HUES48 (cell line): ENCODE measurements at regions not wholly inside any gene's neighbourhood (a gene's known extent, or its start where the extent isn't known, plus 50 kb on each side); places are given as distances from the start of the nearest gene placed in this dataset.

Experiments
- H3K27ac ChIP-seq: one replicate; pipeline ENCODE4 v1.7.0; 2013; ENCODE audit warnings: low read depth, low read length, inconsistent platforms
- H3K27me3 ChIP-seq: 2 replicates; pipeline ENCODE4 v1.6.1; 2013; ENCODE audit warnings: mild to moderate bottlenecking, low read length; ENCODE audit not compliant: control insufficient read depth, insufficient read depth
- H3K36me3 ChIP-seq: 2 replicates; pipeline ENCODE4 v1.6.1; 2013; ENCODE audit warnings: low read length; ENCODE audit not compliant: control insufficient read depth, insufficient read depth
- H3K4me1 ChIP-seq: 2 replicates; pipeline ENCODE4 v1.6.1; 2013; ENCODE audit warnings: mild to moderate bottlenecking, low read length; ENCODE audit not compliant: control insufficient read depth, insufficient read depth
- H3K4me3 ChIP-seq: 2 replicates; pipeline ENCODE4 v1.5.1; 2013; ENCODE audit warnings: mild to moderate bottlenecking, low read depth, low read length
- H3K9ac ChIP-seq: 2 replicates; pipeline ENCODE4 v1.6.1; 2013; ENCODE audit warnings: mild to moderate bottlenecking, low read depth, low read length, moderate library complexity
- H3K9me3 ChIP-seq: 2 replicates; pipeline ENCODE4 v1.6.1; 2013; ENCODE audit warnings: low read length; ENCODE audit not compliant: control insufficient read depth, insufficient read depth

DNA sequence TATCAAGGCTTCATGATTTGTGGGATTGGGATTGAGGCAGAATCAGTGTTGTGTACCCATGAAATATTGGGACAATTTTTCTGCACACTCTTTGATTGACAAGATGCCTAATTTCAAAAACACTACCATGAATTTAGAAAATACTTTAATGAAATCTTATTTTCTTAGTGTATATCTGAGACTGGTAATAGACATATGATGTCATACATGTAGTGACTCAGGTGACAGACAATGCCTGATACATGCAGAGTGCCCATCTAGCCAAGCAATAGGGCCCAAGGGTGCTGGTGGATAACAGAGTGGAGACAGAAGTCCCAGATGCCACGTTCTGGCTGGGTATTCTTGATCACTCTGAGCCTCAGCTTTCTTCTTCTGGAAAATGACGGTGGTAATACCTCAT lies 279.6 kb upstream of the ARID1B start:
- no peak overlapping the region for H3K27ac ChIP-seq
- no peak overlapping the region for H3K4me3 ChIP-seq
- no peak overlapping the region for H3K9ac ChIP-seq
- no peaks in the 10 kb centered on the region for H3K36me3 ChIP-seq
- no peaks in the 10 kb centered on the region for H3K27me3 ChIP-seq
- no peaks in the 10 kb centered on the region for H3K9me3 ChIP-seq
- peaks cover 2% of the 10 kb centered on the region for H3K4me1 ChIP-seq

DNA sequence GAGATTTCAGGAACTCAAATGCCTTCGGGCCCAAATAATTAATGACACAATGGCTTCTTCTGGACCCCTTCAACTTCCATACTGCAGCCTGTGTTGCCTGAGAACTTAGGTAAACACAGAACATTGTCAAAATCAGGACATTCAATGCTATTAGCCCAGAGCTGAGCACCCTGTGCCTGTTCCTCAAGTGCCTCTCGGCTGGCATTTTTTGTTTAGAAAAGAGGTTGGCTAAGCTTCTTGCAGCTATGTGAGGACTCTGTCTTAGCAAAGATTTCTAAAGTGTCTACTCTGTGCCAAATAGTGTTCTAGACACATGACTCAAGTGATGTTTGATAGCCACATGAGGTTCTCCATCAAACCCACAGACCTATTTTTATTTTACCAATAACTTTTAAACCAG lies 289.3 kb upstream of the ARID1B start:
- peaks cover 17% of the 10 kb centered on the region for H3K9me3 ChIP-seq
- no peak overlapping the region for H3K27ac ChIP-seq
- no peaks in the 10 kb centered on the region for H3K4me1 ChIP-seq
- no peaks in the 10 kb centered on the region for H3K27me3 ChIP-seq
- H3K36me3 ChIP-seq, result no peaks in the 10 kb centered on the region
- H3K4me3 ChIP-seq, result no peak overlapping the region
- H3K9ac ChIP-seq, result no peak overlapping the region

DNA sequence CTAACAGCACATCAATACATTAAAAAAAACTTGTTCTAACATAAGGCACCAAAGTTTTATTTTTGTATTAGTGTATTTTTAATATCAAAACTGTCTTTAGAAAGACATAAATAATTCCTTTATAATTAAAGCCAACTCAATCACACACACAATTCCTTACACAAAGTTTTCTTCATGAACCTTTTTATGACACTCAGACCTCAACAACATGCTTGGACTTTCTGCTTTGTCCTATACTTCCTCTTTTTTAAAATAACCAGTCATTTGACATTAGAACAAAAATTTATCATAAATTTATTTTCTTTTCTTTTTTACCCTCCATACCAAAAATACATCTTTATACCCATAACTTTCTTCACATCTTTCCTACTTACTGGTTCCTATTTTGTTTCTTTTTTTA lies 292.0 kb upstream of the ARID1B start:
- H3K9ac ChIP-seq, result no peak overlapping the region

DNA sequence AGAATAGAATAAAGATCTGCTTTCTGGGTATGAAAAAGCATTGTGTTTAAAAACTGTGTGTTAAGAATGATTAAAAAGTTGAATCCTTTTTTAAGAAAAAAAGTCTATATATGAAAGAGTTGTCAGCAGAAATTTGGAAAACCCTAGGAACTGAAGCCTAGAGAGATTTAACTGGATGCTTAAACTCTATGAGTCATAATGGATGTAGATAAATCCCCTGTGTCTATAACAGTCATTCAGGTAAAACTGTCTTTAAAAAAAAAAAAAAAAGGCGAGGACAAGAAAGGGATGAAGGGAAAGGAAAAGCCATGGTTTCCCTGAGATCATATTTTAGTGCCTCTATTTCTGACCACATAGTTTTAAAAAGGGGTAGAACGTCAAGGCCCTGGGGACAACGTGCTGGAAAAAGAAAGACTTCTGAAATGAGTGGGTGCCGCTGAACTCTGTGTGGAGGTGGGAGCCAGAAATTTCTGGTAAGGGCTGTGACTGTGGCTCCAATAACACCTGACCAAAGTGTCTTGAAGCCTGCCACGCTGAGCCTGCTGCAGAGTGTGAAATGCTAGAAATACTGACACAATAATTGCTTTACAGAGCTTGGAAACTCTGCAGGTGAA lies 302.6 kb upstream of the ARID1B start:
- H3K4me3 ChIP-seq, result no peak overlapping the region
- H3K27me3 ChIP-seq, result no peaks in the 10 kb centered on the region
- no peak overlapping the region for H3K27ac ChIP-seq
- no peaks in the 10 kb centered on the region for H3K9me3 ChIP-seq
- H3K4me1 ChIP-seq, result no peaks in the 10 kb centered on the region
- no peaks in the 10 kb centered on the region for H3K36me3 ChIP-seq
- no peak overlapping the region for H3K9ac ChIP-seq

More for the DNA sequence above, 292.0 kb upstream of the ARID1B start:
- Histone ChIP-seq H3K9me3 (peaks cover 17% of the 10 kb centered on the region), H3K4me3 (no peak overlapping the region), H3K4me1 (no peaks in the 10 kb centered on the region), H3K27me3 (no peaks in the 10 kb centered on the region), H3K27ac (no peak overlapping the region), H3K36me3 (no peaks in the 10 kb centered on the region)

DNA sequence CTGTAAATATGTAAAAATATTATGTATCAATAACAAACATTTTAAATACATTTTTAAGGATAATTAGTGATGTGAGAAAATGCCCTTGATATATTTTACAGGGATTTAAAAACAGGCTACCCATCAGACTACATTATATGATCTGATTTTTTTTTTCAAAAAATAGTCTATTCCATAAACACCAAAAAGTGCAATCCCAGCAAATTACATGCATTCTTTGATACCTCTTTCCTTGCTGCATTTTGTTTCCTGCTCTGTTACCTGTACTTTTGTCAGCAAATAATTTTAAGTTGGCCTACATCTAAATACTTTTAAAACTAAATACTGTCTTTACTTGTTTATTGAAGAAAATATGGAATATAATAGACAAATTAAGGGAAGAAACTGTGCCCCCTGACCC lies 306.2 kb upstream of the ARID1B start:
- no peaks in the 10 kb centered on the region for H3K4me1 ChIP-seq
- no peak overlapping the region for H3K4me3 ChIP-seq
- no peaks in the 10 kb centered on the region for H3K9me3 ChIP-seq
- H3K27ac ChIP-seq, result no peak overlapping the region
- H3K36me3 ChIP-seq, result no peaks in the 10 kb centered on the region
- no peak overlapping the region for H3K9ac ChIP-seq
- H3K27me3 ChIP-seq, result no peaks in the 10 kb centered on the region

DNA sequence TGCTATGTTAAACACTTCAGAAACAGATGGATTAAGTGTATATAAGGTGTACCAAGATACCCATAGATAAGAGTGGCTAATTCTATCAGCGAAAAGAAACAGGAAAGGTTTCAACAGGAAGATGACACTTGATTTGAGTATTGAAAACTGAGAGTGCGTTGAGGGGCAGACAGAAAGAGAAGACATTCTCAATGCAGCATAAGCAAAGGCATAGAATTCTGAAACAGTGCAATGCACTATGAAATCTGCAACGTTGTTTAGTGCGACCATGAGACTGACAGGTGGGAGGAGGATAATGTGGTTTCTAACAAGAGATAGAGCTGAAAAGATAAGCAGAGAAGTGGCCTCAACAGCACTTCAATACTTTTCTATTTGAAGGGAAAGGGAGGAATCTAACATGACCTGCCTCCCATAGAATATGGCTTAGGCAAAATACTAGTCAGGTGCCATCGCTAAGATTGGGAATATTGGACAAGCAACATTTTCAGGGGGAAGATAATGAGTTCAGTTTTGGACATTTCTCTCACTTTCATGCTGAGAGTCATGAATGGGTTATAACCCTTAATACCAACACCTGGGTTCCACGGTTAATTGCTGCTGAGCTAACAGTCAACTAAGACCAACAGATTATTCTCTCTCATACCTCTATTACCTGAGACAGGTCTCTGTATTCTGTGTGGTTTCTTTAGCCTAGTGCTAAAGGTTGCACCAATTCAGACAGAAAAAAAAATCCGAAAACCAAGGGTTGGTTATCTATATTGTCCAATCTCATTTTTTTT lies 312.9 kb upstream of the ARID1B start:
- Histone ChIP-seq H3K27ac (no peak overlapping the region), H3K9me3 (no peaks in the 10 kb centered on the region), H3K4me3 (no peak overlapping the region), H3K36me3 (no peaks in the 10 kb centered on the region), H3K9ac (no peak overlapping the region), H3K4me1 (no peaks in the 10 kb centered on the region), H3K27me3 (no peaks in the 10 kb centered on the region)

DNA sequence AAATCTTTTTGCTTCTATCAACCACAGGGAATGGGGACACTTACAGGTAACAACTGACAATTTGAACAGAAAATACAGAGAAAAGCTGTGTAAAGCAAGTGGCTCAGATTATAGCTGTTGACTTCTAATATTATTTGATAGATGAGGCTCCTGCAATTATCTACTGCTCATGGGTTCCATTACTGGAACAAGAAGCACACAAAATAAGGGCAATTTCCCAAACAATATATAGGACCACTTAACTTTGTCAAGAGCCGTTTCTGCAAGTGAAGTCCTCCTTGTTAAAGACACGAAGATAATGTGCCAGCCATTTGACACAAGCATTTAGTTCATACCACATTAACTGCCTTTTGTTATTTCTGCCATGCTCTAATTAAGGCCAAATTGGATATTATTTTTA lies 315.5 kb upstream of the ARID1B start:
- H3K36me3 ChIP-seq, result no peaks in the 10 kb centered on the region
- no peak overlapping the region for H3K27ac ChIP-seq
- H3K9me3 ChIP-seq, result no peaks in the 10 kb centered on the region
- H3K27me3 ChIP-seq, result no peaks in the 10 kb centered on the region
- H3K9ac ChIP-seq, result no peak overlapping the region
- no peak overlapping the region for H3K4me3 ChIP-seq
- no peaks in the 10 kb centered on the region for H3K4me1 ChIP-seq

DNA sequence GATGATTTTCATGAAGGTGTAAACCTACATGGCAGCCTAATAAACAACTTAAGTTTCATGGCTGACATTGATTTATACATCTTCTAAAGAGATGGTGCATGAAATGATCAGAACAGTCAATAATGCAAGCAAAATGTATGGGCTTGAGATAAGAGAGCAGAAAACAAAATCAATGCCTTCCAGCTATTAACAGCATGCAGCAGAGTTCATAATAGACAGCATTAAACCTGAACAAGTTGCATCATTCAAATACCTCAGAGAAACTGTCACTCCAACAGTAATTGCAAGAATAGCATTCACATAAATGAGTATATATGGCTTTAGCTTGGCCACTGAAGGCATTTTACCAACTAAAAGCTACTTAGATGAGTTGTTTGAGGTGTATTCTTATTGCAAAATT lies 319.6 kb upstream of the ARID1B start:
- Histone ChIP-seq H3K27me3 (no peaks in the 10 kb centered on the region), H3K4me1 (no peaks in the 10 kb centered on the region), H3K4me3 (no peak overlapping the region), H3K27ac (no peak overlapping the region), H3K9ac (no peak overlapping the region), H3K9me3 (no peaks in the 10 kb centered on the region), H3K36me3 (no peaks in the 10 kb centered on the region)

DNA sequence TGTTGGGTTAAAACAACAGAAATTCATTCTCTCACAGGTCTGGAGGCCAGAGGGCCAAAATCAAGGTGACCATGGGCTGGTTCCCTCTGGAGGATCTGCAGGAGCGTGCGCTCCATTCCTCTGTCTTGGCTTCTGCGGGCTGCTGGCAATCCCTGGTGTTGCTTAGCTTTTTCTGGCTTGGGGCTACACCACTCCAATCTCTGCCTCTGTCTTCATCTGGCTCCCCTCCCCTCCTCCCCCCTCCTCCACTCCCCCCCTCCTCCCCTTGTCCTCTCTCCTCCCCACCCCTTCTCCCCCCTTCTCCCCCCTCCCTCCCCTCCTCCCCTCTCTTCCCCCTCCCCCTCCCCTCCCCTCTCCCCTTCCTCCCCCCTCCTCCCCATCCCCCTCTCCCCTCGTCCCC lies 321.3 kb upstream of the ARID1B start:
- Histone ChIP-seq H3K9ac (no peak overlapping the region), H3K4me3 (no peak overlapping the region), H3K36me3 (no peaks in the 10 kb centered on the region), H3K27me3 (no peaks in the 10 kb centered on the region), H3K4me1 (no peaks in the 10 kb centered on the region), H3K27ac (no peak overlapping the region), H3K9me3 (no peaks in the 10 kb centered on the region)

DNA sequence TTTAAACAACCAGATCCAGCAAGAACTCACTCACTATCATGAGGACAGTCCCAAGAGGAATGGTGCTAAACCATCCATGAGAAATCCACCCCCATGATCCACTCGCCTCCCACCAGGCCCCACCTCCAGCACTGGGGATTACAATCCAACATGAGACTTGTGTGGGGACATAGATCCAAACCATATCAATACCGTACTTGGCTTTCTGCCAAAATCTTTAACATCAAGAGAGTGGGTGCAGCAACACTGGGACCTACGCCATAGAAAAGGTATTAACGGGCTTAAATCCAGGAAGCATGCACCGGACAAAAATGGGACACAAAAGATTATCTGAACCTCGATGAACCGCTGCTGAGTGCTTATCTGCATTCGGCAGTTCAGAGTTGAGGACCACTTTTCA lies 322.3 kb upstream of the ARID1B start:
- no peak overlapping the region for H3K9ac ChIP-seq

DNA sequence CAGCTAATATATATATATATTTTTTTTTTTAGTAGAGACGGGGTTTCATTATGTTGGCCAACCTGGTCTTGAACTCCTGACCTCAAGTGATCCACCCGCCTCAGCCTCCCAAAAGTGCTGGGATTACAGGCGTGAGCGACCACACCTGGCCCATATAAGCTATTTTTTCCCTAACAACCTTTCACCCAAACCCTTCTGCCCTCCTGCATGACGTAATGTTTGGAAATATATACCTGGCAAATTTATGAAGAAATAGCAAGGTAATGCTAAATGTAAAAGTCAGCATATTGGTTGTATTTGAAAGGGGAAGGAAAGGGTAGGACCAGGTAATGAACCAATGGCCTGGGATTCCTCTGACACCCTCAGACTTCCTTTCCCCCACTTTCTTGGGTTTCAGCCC lies 325.5 kb upstream of the ARID1B start:
- Histone ChIP-seq H3K4me1 (no peaks in the 10 kb centered on the region), H3K27me3 (no peaks in the 10 kb centered on the region), H3K4me3 (no peak overlapping the region), H3K9me3 (no peaks in the 10 kb centered on the region), H3K36me3 (no peaks in the 10 kb centered on the region), H3K27ac (no peak overlapping the region), H3K9ac (no peak overlapping the region)

More for the DNA sequence above, 322.3 kb upstream of the ARID1B start:
- no peak overlapping the region for H3K27ac ChIP-seq
- H3K4me3 ChIP-seq, result no peak overlapping the region
- no peaks in the 10 kb centered on the region for H3K36me3 ChIP-seq
- H3K9me3 ChIP-seq, result no peaks in the 10 kb centered on the region
- no peaks in the 10 kb centered on the region for H3K4me1 ChIP-seq
- no peaks in the 10 kb centered on the region for H3K27me3 ChIP-seq
